Neural progenitor cell (in vitro differentiated cells): ENCODE measurements at regions not wholly inside any gene's neighbourhood (a gene's known extent, or its start where the extent isn't known, plus 50 kb on each side); places are given as distances from the start of the nearest gene placed in this dataset.

ENCODE experiments used
- CTCF ChIP-seq: fragments of 200-600 bp; sonication (generic); IDR thresholded peaks from 2 replicates; pipeline ENCODE4 v1.5.1; 2017; ENCODE audit warnings: antibody characterized with exemption, mild to moderate bottlenecking
- EZH2phosphoT487 ChIP-seq: fragments of 200-600 bp; sonication (generic); IDR thresholded peaks from 2 replicates; pipeline ENCODE4 v1.6.1; 2017; ENCODE audit warnings: antibody characterized with exemption

GRCh38 chr2:180614776-180615175, 365.6 kb upstream of the UBE2E3 start:
- no peak for TF ChIP-seq CTCF
- no peak for TF ChIP-seq EZH2phosphoT487
